Endothelial cell (in vitro differentiated cells): ENCODE measurements at regions not wholly inside any gene's neighbourhood (a gene's known extent, or its start where the extent isn't known, plus 50 kb on each side); places are given as distances from the start of the nearest gene placed in this dataset.
A peak's percentile ranks its signal among the peaks of the same experiment; 100 is the strongest.
"Not testable (repeated sequence)": the region's sequence is repeated elsewhere in the genome, so short reads cannot be mapped to it uniquely, and the experiment has no call there.

ENCODE experiments used
- DNase-seq: peaks from one replicate; pipeline ENCODE4 v3.0.0; 2021; ENCODE audit warnings: low spot score
- H3K27ac Mint-ChIP-seq: one replicate; pipeline ENCODE4 v1.8.0; 2021; ENCODE audit warnings: mixed read lengths, inconsistent platforms; ENCODE audit not compliant: unreplicated experiment
- H3K27me3 Mint-ChIP-seq: one replicate; pipeline ENCODE4 v1.8.0; 2021; ENCODE audit warnings: mild to moderate bottlenecking, moderate library complexity, mixed read lengths, inconsistent platforms; ENCODE audit not compliant: unreplicated experiment
- H3K36me3 Mint-ChIP-seq: one replicate; pipeline ENCODE4 v1.8.0; 2021; ENCODE audit warnings: mild to moderate bottlenecking, low read depth, mixed read lengths, inconsistent platforms; ENCODE audit not compliant: unreplicated experiment
- H3K4me1 Mint-ChIP-seq: one replicate; pipeline ENCODE4 v1.8.0; 2021; ENCODE audit warnings: mild to moderate bottlenecking, mixed read lengths, inconsistent platforms; ENCODE audit not compliant: unreplicated experiment
- H3K4me3 Mint-ChIP-seq: one replicate; pipeline ENCODE4 v1.8.0; 2021; ENCODE audit warnings: mild to moderate bottlenecking, mixed read lengths, inconsistent platforms; ENCODE audit not compliant: unreplicated experiment
- H3K9me3 Mint-ChIP-seq: one replicate; pipeline ENCODE4 v1.8.0; 2021; ENCODE audit warnings: mixed read lengths, inconsistent platforms; ENCODE audit not compliant: unreplicated experiment
- CTCF ChIP-seq: fragments of 200-600 bp; sonication (generic); IDR thresholded peaks from one replicate; pipeline ENCODE4 v1.5.0; 2021; ENCODE audit warnings: antibody characterized with exemption; ENCODE audit not compliant: unreplicated experiment

GRCh38 chr13:22903301-22903700 is 277.5 kb upstream of the SGCG start:
- no peak overlapping the region for H3K27ac Mint-ChIP-seq
- H3K4me3 Mint-ChIP-seq: no peak overlapping the region
- no peaks in the 10 kb centered on the region for H3K9me3 Mint-ChIP-seq
- no peak for DNase-seq
- no peaks in the 10 kb centered on the region for H3K27me3 Mint-ChIP-seq
- H3K4me1 Mint-ChIP-seq: no peaks in the 10 kb centered on the region
- no peak for TF ChIP-seq CTCF
- H3K36me3 Mint-ChIP-seq: peaks cover 8% of the 10 kb centered on the region

- Mint-ChIP-seq H3K9me3 (no peaks in the 10 kb centered on the region), H3K4me1 (no peaks in the 10 kb centered on the region), H3K27ac (no peak overlapping the region), H3K27me3 (no peaks in the 10 kb centered on the region), H3K36me3 (peaks cover 8% of the 10 kb centered on the region), H3K4me3 (no peak overlapping the region)
- no peak for TF ChIP-seq CTCF
- no peak for DNase-seq
Measured at GRCh38 chr13:22903925-22904324, 276.9 kb upstream of the SGCG start.

GRCh38 chr13:22915442-22916082 is 265.2 kb upstream of the SGCG start:
- peak; percentile 38 for TF ChIP-seq CTCF
- Mint-ChIP-seq H3K27me3 (no peaks in the 10 kb centered on the region), H3K27ac (no peak overlapping the region), H3K4me1 (peaks cover 8% of the 10 kb centered on the region), H3K9me3 (no peaks in the 10 kb centered on the region), H3K36me3 (no peaks in the 10 kb centered on the region), H3K4me3 (peak overlapping the region; percentile 86)
- DNase-seq: peak; percentile 74

- peak overlapping the region; percentile 86 for H3K4me3 Mint-ChIP-seq
- peak overlapping the region; percentile 23 for H3K27ac Mint-ChIP-seq
- H3K9me3 Mint-ChIP-seq: not testable (repeated sequence)
Measured at GRCh38 chr13:22916276-22916675, 264.5 kb upstream of the SGCG start.

GRCh38 chr13:22925881-22926747 is 254.7 kb upstream of the SGCG start:
- no peak for TF ChIP-seq CTCF
- Mint-ChIP-seq H3K27ac (no peak overlapping the region), H3K27me3 (peaks cover 13% of the 10 kb centered on the region), H3K4me1 (peaks cover 8% of the 10 kb centered on the region), H3K36me3 (peaks cover 4% of the 10 kb centered on the region), H3K9me3 (no peaks in the 10 kb centered on the region), H3K4me3 (peak overlapping the region; percentile 67)
- DNase-seq: peak; percentile 22

More at GRCh38 chr13:22916276-22916675, 264.5 kb upstream of the SGCG start:
- H3K27me3 Mint-ChIP-seq, H3K36me3 Mint-ChIP-seq, H3K4me1 Mint-ChIP-seq, DNase-seq: not testable (repeated sequence)
